Stimulated activated naive CD8-positive, alpha-beta T cell treated with anti-CD3 and anti-CD28 coated beads, Interleukin-15, Interleukin-2, amounts not matched to agents 100 U/mL and 50 U/mL, for 24 hours (primary cell): ENCODE measurements at regions not wholly inside any gene's neighbourhood (a gene's known extent, or its start where the extent isn't known, plus 50 kb on each side); places are given as distances from the start of the nearest gene placed in this dataset.

ENCODE experiments used
- ATAC-seq: fragments of 150-1000 bp; cut with Tn5 transposase; one replicate; pipeline ENCODE4 v1.10.0; 2021
- DNase-seq: peaks from one replicate; pipeline ENCODE4 v3.0.0; 2021

DNA sequence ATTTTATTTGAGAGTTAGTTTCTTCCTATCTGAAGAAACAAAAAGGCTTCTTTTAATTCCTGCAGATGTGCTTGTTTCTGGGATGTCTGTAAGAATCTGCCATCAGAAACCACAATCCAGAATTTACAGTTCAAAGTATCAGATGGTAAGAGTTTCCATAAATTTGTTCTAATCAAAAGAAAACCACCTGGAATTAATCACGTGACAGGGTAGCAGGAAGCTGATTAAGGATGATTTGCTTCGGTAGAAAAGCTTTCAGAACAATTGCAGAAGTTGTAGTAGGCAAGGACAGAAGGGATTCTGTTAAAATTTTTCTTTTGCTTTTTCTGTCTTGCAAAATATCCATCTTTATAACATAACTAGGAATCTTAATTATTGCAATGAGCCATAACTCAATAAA lies 1975.1 kb upstream of the AGA start:
- ATAC-seq (no peak), DNase-seq (no peak)

DNA sequence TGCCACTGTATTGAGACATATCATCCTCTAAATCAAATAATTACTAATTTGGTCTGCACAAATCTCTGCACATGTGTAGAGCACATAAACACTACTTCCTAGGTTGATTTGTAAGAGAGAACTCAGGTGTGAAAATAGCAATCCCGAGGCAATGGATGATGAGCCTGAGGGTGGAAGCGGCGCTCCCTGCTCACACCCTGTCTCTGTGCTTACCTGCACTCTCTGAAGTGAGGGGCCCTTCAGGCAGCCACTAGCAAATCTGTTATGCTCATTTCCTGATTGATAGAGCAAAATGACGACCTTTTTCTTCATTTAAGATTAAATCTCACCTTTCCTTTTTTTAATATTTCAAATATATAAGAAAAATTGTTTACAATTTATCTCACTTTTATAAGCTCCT lies 1995.7 kb upstream of the AGA start:
- DNase-seq: no peak

DNA sequence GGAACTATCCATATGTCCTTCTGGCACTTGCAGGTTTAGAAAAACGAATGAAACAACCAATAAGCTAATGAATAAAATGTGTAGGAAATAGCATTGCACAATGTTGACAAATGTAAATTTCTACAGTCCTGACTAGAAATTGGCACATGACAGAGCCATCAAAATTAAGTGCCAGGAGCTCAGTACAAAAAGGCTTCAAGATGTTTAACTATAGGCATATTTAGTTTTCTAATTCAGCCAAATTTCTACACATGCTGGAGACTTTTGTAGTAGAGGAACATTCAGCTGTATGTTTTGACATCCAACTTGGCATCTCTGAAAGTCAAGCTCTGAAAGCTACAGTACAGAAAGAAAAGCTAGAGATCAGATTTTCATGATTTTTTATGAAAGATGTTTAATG lies 1999.4 kb upstream of the AGA start:
- ATAC-seq (no peak), DNase-seq (no peak)

More for the DNA sequence above, 1995.7 kb upstream of the AGA start:
- no peak for ATAC-seq

- ATAC-seq (no peak), DNase-seq (no peak)
Observed at GRCh38 chr4:179447308-179447707, 2005.1 kb upstream of the AGA start.

- DNase-seq (no peak), ATAC-seq (no peak)
Observed at GRCh38 chr4:179465131-179465797, 2023.0 kb upstream of the AGA start.

DNA sequence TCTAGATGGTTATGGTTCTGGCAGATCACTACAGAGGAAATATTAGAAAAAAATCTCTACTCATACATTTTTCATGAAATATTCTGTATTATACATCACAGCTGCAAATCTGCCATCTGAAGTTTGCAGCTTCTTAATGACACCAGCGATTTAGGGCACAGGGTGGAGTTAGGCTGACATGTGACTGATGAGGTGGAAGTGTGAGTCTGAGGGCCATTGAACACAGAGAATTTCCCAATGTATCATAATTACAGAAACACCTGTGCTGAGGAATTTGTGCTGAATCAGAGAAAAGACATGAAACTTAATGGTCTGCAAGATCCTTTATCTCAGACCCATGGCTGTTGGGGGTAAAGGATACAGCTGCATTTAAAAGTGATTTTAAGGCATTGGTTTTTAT lies 2025.6 kb upstream of the AGA start:
- DNase-seq (no peak), ATAC-seq (no peak)

- ATAC-seq: no peak
- no peak for DNase-seq
Observed at GRCh38 chr4:179472164-179472563, 2029.9 kb upstream of the AGA start.

GRCh38 chr4:179478608-179479007 lies 2036.4 kb upstream of the AGA start:
- ATAC-seq (no peak), DNase-seq (no peak)

- no peak for ATAC-seq
- no peak for DNase-seq
Observed at GRCh38 chr4:179485781-179486180, 2043.5 kb upstream of the AGA start.

DNA sequence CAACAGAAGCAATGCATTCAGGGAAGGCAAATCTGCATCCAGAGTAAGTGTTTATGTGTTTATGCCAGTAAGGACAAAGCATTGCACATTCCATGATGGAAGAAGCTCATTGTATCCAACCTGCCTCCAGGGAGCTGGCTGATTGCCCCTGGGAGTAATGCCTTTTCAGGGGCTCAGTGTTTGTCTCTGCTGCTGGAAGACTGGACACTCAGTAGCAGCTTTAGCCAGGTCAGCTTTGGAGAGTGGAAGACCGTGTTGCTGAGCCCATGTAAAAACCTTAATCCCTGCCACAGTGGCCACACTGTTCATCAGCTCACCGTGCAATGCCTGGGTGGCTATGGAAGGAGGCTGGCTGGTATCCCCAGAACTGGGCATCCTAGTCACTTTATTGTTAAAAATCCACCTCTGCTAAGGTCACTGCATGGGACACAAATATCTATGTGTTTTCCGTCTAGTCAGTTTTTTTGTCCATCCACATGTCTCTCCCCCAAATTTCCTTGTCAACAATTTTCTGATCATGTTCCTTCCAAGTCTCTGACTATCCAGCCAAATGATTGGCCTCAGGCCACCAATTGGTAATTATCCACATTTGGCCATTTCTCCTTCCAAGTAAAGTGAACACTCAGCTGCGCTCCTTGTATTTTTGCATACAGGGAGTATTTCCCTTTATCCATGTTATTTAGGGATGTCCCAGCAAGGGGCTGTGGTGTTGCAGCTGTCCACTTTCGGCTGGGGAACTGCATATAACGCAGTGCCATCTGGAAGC lies 2044.5 kb upstream of the AGA start:
- no peak for ATAC-seq
- no peak for DNase-seq

GRCh38 chr4:179492260-179493080 lies 2050.2 kb upstream of the AGA start:
- DNase-seq: no peak

GRCh38 chr4:179503976-179504375 lies 2061.7 kb upstream of the AGA start:
- ATAC-seq (no peak), DNase-seq (no peak)

More at GRCh38 chr4:179492260-179493080, 2050.2 kb upstream of the AGA start:
- no peak for ATAC-seq

DNA sequence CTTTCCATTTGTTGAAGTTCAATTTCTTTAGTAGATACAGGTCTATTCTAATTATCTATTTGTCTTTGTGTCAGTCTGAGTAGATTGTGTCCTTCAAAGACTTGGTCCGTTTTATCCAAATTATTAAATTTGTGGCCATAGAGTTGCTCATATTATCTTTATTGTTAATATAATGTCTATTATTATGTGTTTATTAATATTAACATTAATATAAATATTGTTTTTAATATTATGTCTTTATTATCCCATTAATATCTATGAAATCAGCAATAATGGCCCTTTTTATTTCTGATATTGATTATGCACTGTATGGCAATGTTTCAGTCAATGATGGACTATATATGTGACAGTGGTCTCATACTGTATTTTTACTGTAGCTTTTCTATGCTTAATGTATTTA lies 2067.3 kb upstream of the AGA start:
- DNase-seq: no peak
- no peak for ATAC-seq

DNA sequence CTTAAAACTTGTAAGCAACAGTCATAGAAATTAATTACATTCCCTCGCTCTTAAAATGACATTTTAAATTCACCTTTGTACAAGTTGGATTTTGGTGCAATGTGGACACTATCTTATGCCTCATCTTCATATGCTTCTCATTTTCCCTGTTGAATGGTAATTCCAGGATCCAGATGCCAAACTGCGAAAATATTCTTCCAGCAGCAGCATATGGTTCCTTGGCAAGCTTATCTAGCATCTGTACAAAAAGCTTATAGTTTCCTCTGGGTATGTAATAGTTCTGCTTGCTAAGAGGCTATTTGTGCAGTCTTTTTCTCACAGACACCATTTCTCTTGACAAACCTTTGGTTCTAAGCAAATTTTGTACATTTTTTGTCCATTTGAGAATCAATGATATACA lies 2079.7 kb upstream of the AGA start:
- no peak for DNase-seq
- ATAC-seq: no peak

GRCh38 chr4:179530958-179531357 lies 2088.7 kb upstream of the AGA start:
- no peak for ATAC-seq
- no peak for DNase-seq

DNA sequence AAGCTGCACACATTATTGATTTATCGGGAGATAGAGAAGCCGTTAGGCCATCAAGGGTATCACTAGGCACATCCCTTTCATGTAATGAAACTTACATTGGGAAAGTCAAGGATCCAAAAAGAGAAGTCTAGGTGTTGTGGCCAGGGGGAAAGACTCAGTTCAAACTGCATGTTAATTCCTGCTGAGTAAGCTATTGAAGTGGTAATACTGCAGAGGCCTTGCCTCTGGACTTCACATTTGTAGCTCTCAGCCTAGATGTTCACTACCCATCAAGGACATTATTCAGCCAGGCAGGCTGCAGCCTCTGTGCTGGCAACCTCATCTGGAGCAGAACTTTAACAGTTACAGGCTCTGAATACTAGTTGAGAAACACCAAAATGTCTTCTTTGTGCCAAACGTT lies 2094.5 kb upstream of the AGA start:
- DNase-seq (no peak), ATAC-seq (no peak)

DNA sequence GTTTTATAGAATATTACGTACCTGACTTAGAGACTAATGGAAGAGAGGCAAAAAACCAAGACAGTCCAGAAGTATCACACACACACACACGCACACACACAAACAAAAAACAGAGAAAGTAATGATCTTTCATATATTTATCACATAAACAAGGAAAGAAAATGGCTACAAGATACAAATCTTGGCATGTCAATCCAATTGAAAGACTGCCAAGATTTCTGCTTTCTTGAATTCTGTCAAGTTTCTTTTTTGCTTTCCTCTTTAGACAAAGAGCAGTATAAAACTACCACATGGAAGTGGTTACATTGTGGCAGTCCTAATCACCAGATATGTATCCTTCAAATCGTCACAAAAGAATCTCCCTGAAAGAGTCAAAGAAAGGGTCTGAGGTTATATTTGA lies 2097.4 kb upstream of the AGA start:
- no peak for ATAC-seq
- no peak for DNase-seq

DNA sequence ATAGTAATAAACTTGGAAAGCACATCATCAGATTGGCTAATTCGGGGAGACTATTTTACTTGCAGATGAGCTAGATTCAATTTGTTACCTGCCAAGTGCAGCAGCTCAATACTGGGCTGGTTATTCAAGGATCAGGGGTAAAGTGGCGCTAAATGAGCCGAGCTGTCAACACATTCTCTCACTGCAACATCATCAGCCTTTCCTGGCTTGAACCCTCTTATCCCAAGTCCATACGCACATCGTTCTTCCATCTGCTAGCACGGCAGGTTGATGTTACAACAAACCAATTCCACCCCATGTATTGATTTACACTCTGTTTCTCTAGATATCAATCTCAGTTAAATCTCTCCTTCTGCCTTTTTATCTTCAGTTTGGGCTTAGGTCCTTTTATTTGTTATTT lies 2101.5 kb upstream of the AGA start:
- ATAC-seq (no peak), DNase-seq (no peak)

DNA sequence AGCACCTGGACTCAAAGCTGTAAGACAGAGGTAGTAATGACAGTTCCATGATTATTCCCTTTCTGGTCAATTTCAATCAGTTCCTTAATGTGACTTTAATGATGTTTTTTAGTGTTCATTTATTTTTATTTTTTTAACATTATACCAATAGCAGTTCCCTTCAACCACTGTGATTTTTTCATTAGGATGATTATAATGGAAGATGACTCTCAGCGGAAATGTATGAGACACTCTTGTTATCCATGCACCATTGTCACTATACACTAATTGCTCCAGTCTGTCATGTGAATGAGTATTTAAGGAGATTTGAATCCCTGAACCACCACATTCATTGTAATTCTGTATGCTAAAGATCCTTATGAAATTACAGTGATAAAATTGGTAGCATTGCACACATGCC lies 2102.3 kb upstream of the AGA start:
- DNase-seq (no peak), ATAC-seq (no peak)

GRCh38 chr4:179552131-179552530 lies 2109.9 kb upstream of the AGA start:
- ATAC-seq: no peak

GRCh38 chr4:179563741-179564140 lies 2121.5 kb upstream of the AGA start:
- ATAC-seq: no peak

More at GRCh38 chr4:179552131-179552530, 2109.9 kb upstream of the AGA start:
- DNase-seq: no peak

GRCh38 chr4:179569549-179569948 lies 2127.3 kb upstream of the AGA start:
- ATAC-seq: no peak
- DNase-seq: no peak

More at GRCh38 chr4:179563741-179564140, 2121.5 kb upstream of the AGA start:
- DNase-seq: no peak
